GM12878 (cell line): ENCODE measurements at regions not wholly inside any gene's neighbourhood (a gene's known extent, or its start where the extent isn't known, plus 50 kb on each side); places are given as distances from the start of the nearest gene placed in this dataset.

ENCODE experiments used
- ATAC-seq: fragments of 200-7000 bp; cut with Tn5 transposase; 3 replicates; pipeline ENCODE4 v1.9.1; 2020; ENCODE audit warnings: mild to moderate bottlenecking, moderate library complexity
- BruUV-seq: library from RNA; stranded (reverse); fragments of 400-500 nt; replicated peaks from 2 replicates; lab custom pipeline; 2021; lab: Mats Ljungman, UMichigan
- CTCF ChIA-PET: fragments of 300-600 bp; sonication (Branson Sonifier 250); formaldehyde crosslinking; extraction: SDS; loops from one replicate; lab custom pipeline; 2021; ENCODE audit warnings: inconsistent platforms; lab: Yijun Ruan, JAX
- POLR2A ChIA-PET: fragments of 350-600 bp; formaldehyde crosslinking; extraction: SDS; loops from one replicate; lab custom pipeline; 2021; ENCODE audit warnings: inconsistent platforms; lab: Charles Lee
- RAD21 ChIA-PET: fragments of 300-600 bp; sonication (Branson Sonifier 250); formaldehyde crosslinking; loops from one replicate; lab custom pipeline; 2023; ENCODE audit warnings: antibody characterized with exemption; ENCODE audit not compliant: unreplicated experiment; lab: Charles Lee
- SMC1A ChIA-PET: fragments of 300-600 bp; sonication (Branson Sonifier 250); formaldehyde crosslinking; loops from one replicate; lab custom pipeline; 2023; ENCODE audit not compliant: unreplicated experiment, uncharacterized antibody; lab: Charles Lee
- DNase-seq: peaks from one replicate; pipeline ENCODE4 v3.0.0-alpha.2; 2011; ENCODE audit warnings: low read depth, low spot score
- FAIRE-seq: peaks from 3 replicates; lab custom pipeline; 2011; peaks lifted over from hg19 to GRCh38; lab: Jason Lieb, UNC
- H2AFZ ChIP-seq: 2 replicates; pipeline ENCODE4 v1.6.0; 2011; ENCODE audit warnings: low read depth, low read length, control low read depth; ENCODE audit not compliant: control insufficient read depth
- H3K27ac ChIP-seq: 2 replicates; pipeline ENCODE4 v1.5.1; 2011; ENCODE audit warnings: control low read depth; ENCODE audit not compliant: control insufficient read depth, insufficient read depth
- H3K27me3 ChIP-seq, 2 experiments: replicated peaks in 1 of 2; 2 replicates each; pipeline versions ENCODE4 v1.6.0 to v1.6.1; 2011; ENCODE audit warnings: low read length in 1 of 2; ENCODE audit not compliant: control insufficient read depth in 2 of 2, insufficient read depth in 2 of 2
- H3K36me3 ChIP-seq, 2 experiments: 2 replicates each; pipeline ENCODE4 v1.5.1; 2011; ENCODE audit warnings: low read length in 1 of 2; ENCODE audit not compliant: control insufficient read depth in 2 of 2, insufficient read depth in 2 of 2
- H3K4me1 ChIP-seq: 2 replicates; pipeline ENCODE4 v1.6.1; 2011; ENCODE audit warnings: mild to moderate bottlenecking, low read length, moderate library complexity, mixed read lengths; ENCODE audit not compliant: control insufficient read depth, insufficient read depth
- H3K4me2 ChIP-seq: 2 replicates; pipeline ENCODE4 v1.6.0; 2011; ENCODE audit warnings: control low read depth; ENCODE audit not compliant: control insufficient read depth, insufficient read depth
- H3K4me3 ChIP-seq: fragments of 200-600 bp; sonication (generic); 2 replicates; pipeline ENCODE4 v1.5.1; 2016
- H3K79me2 ChIP-seq: 2 replicates; pipeline ENCODE4 v1.6.0; 2011; ENCODE audit warnings: low read length; ENCODE audit not compliant: control insufficient read depth, insufficient read depth
- H3K9ac ChIP-seq: 2 replicates; pipeline ENCODE4 v1.8.0; 2011; ENCODE audit warnings: low read length, control low read depth, mixed read lengths; ENCODE audit not compliant: control insufficient read depth, insufficient read depth
- H3K9me3 ChIP-seq: replicated peaks from 3 replicates; pipeline ENCODE4 v1.5.1; 2011; ENCODE audit warnings: mild to moderate bottlenecking, low read length; ENCODE audit not compliant: control insufficient read depth, insufficient read depth
- H4K20me1 ChIP-seq: 2 replicates; pipeline ENCODE4 v1.6.0; 2011; ENCODE audit not compliant: control insufficient read depth, insufficient read depth
- BACH1 ChIP-seq: fragments of 450-650 bp; IDR thresholded peaks from 2 replicates; pipeline ENCODE4 v1.6.1; 2017; ENCODE audit warnings: mild to moderate bottlenecking, borderline replicate concordance
- CBX3 ChIP-seq: fragments of 200-600 bp; sonication (generic); IDR thresholded peaks from 2 replicates; pipeline ENCODE4 v1.6.1; 2016; ENCODE audit warnings: low read depth, borderline replicate concordance
- EGR1 ChIP-seq, 2 experiments: IDR thresholded peaks; 1 replicate in 1 of 2; 2 replicates in 1 of 2; pipeline ENCODE4 v1.6.1; 2011 to 2012; ENCODE audit warnings: low read depth in 2 of 2, low read length in 2 of 2, borderline replicate concordance in 1 of 2, mild to moderate bottlenecking in 1 of 2, moderate library complexity in 1 of 2
- EP300 ChIP-seq, 2 experiments: fragments of 150-350 bp in 1 of 2; IDR thresholded peaks; 2 replicates each; pipeline ENCODE4 v1.6.1; 2011 to 2012; ENCODE audit warnings: low read depth in 2 of 2, low read length in 2 of 2, borderline replicate concordance in 1 of 2, improper control_type of control experiment in 1 of 2, inconsistent platforms in 1 of 2; ENCODE audit not compliant: control insufficient read depth in 1 of 2
- IKZF1 ChIP-seq: fragments of 450-650 bp; conservative IDR thresholded peaks from 2 replicates; pipeline ENCODE4 v1.6.1; 2017; ENCODE audit warnings: antibody characterized with exemption, mild to moderate bottlenecking
- IKZF2 ChIP-seq, 2 experiments: fragments of 450-650 bp; IDR thresholded peaks; 2 replicates each; pipeline ENCODE4 v1.6.1; 2017; ENCODE audit warnings: mild to moderate bottlenecking in 2 of 2, moderate library complexity in 2 of 2
- POU2F2 ChIP-seq: IDR thresholded peaks from 3 replicates; pipeline ENCODE4 v1.6.1; 2011; ENCODE audit warnings: low read depth, mild to moderate bottlenecking, low read length, borderline replicate concordance
- STAT3 ChIP-seq: IDR thresholded peaks from 2 replicates; pipeline ENCODE4 v1.6.1; 2011; ENCODE audit warnings: low read depth, low read length, improper control_type of control experiment
- SUZ12 ChIP-seq: fragments of 200-600 bp; sonication (generic); IDR thresholded peaks from one replicate; pipeline ENCODE4 v1.6.1; 2018; ENCODE audit warnings: antibody characterized with exemption, mild to moderate bottlenecking; ENCODE audit not compliant: unreplicated experiment
- TAF1 ChIP-seq: IDR thresholded peaks from 2 replicates; pipeline ENCODE4 v1.6.1; 2011; ENCODE audit warnings: mild to moderate bottlenecking, low read depth, low read length, borderline replicate concordance
- YY1 ChIP-seq: IDR thresholded peaks from 2 replicates; pipeline ENCODE4 v1.6.1; 2011; ENCODE audit warnings: low read depth, mild to moderate bottlenecking, low read length
- WGBS: methylation state at CpG from one replicate; pipeline ENCODE4 v1.1.6; 2016; ENCODE audit warnings: low lambda C conversion rate; ENCODE audit not compliant: insufficient replicate concordance, insufficient coverage; ENCODE audit errors: missing lambda C conversion rate; 5-methylcytosine and 5-hydroxymethylcytosine counted together
- in situ Hi-C: fragments of 300-500 bp; cut with MboI; formaldehyde crosslinking; loops from 9 replicates; pipeline ENCODE4 v1.14.3; 2018; ENCODE audit warnings: mixed read lengths
- intact Hi-C: fragments of 100-400 bp; cut with micrococcal nuclease; formaldehyde crosslinking; loops from one replicate; pipeline ENCODE4 v1.14.2; 2022; ENCODE audit not compliant: unreplicated experiment
- TF ChIP-seq, protein P1 (sequence below): IDR thresholded peaks from 2 replicates; pipeline ENCODE4 v1.6.1; 2012; ENCODE audit warnings: improper control_type of control experiment, low read depth, low read length; ENCODE audit not compliant: insufficient replicate concordance
- TF ChIP-seq, protein P2 (sequence below): IDR thresholded peaks from 2 replicates; pipeline ENCODE4 v1.6.1; 2012; ENCODE audit warnings: low read length, inconsistent platforms
- TF ChIP-seq, protein P3 (sequence below): fragments of 450-650 bp; formaldehyde crosslinking; IDR thresholded peaks from 2 replicates; pipeline ENCODE4 v1.4.0; 2022; ENCODE audit warnings: mild to moderate bottlenecking, moderate library complexity

- TF ChIP-seq, protein P1, sequence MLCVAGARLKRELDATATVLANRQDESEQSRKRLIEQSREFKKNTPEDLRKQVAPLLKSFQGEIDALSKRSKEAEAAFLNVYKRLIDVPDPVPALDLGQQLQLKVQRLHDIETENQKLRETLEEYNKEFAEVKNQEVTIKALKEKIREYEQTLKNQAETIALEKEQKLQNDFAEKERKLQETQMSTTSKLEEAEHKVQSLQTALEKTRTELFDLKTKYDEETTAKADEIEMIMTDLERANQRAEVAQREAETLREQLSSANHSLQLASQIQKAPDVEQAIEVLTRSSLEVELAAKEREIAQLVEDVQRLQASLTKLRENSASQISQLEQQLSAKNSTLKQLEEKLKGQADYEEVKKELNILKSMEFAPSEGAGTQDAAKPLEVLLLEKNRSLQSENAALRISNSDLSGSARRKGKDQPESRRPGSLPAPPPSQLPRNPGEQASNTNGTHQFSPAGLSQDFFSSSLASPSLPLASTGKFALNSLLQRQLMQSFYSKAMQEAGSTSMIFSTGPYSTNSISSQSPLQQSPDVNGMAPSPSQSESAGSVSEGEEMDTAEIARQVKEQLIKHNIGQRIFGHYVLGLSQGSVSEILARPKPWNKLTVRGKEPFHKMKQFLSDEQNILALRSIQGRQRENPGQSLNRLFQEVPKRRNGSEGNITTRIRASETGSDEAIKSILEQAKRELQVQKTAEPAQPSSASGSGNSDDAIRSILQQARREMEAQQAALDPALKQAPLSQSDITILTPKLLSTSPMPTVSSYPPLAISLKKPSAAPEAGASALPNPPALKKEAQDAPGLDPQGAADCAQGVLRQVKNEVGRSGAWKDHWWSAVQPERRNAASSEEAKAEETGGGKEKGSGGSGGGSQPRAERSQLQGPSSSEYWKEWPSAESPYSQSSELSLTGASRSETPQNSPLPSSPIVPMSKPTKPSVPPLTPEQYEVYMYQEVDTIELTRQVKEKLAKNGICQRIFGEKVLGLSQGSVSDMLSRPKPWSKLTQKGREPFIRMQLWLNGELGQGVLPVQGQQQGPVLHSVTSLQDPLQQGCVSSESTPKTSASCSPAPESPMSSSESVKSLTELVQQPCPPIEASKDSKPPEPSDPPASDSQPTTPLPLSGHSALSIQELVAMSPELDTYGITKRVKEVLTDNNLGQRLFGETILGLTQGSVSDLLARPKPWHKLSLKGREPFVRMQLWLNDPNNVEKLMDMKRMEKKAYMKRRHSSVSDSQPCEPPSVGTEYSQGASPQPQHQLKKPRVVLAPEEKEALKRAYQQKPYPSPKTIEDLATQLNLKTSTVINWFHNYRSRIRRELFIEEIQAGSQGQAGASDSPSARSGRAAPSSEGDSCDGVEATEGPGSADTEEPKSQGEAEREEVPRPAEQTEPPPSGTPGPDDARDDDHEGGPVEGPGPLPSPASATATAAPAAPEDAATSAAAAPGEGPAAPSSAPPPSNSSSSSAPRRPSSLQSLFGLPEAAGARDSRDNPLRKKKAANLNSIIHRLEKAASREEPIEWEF, result no peak
- no peak for TF ChIP-seq SUZ12
- no peak for TF ChIP-seq CBX3
- no peak for TF ChIP-seq IKZF2 (IDR thresholded peaks at IDR 0.05)
These were observed 339.6 kb downstream of the PMP22 start (continued) for GRCh38 chr17:14925498-14925897.

DNA sequence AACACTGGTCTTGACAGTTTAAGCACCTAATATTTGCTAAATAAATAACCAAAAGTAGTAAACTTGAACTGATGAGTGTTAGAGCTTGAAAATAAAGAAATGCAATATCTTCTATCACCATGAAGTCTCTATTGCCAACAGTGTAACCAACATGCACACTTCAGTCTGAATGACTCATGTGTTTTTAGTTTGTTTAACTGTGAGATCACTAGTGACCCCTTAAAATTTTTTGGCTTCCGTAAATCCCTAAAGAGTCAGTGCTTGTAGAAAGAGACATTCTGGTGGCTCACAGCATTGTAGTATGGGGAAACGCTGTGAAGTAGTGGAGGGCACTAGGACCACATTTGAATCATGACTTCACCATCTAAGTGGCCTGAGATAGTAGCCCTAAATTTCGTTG lies 341.1 kb downstream of the PMP22 start:
- no peaks in the 10 kb centered on the region for H3K9me3 ChIP-seq
- intact Hi-C loops (loop anchor here (10.0 kb wide), 1 partner anchor 59 kb away; no protein-coding TSS in a partner anchor), in situ Hi-C loops (loop anchor here (10.0 kb wide), 1 partner anchor 1589 kb away; no protein-coding TSS in a partner anchor)
- ATAC-seq (no peak), FAIRE-seq (no peak), DNase-seq (no peak)
- TF ChIP-seq, protein P2, sequence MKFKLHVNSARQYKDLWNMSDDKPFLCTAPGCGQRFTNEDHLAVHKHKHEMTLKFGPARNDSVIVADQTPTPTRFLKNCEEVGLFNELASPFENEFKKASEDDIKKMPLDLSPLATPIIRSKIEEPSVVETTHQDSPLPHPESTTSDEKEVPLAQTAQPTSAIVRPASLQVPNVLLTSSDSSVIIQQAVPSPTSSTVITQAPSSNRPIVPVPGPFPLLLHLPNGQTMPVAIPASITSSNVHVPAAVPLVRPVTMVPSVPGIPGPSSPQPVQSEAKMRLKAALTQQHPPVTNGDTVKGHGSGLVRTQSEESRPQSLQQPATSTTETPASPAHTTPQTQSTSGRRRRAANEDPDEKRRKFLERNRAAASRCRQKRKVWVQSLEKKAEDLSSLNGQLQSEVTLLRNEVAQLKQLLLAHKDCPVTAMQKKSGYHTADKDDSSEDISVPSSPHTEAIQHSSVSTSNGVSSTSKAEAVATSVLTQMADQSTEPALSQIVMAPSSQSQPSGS, result no peak
- no peak for TF ChIP-seq EP300 (IDR thresholded peaks at IDR 0.05; ENCODE audit: borderline replicate concordance in 1 of 2, control insufficient read depth in 1 of 2, low read depth in 2 of 2, low read length in 2 of 2)
- no peak for TF ChIP-seq IKZF1
- TF ChIP-seq YY1, result no peak
- no peak for TF ChIP-seq POU2F2
- no peak for TF ChIP-seq TAF1
- TF ChIP-seq STAT3, result no peak
- TF ChIP-seq, protein P3, sequence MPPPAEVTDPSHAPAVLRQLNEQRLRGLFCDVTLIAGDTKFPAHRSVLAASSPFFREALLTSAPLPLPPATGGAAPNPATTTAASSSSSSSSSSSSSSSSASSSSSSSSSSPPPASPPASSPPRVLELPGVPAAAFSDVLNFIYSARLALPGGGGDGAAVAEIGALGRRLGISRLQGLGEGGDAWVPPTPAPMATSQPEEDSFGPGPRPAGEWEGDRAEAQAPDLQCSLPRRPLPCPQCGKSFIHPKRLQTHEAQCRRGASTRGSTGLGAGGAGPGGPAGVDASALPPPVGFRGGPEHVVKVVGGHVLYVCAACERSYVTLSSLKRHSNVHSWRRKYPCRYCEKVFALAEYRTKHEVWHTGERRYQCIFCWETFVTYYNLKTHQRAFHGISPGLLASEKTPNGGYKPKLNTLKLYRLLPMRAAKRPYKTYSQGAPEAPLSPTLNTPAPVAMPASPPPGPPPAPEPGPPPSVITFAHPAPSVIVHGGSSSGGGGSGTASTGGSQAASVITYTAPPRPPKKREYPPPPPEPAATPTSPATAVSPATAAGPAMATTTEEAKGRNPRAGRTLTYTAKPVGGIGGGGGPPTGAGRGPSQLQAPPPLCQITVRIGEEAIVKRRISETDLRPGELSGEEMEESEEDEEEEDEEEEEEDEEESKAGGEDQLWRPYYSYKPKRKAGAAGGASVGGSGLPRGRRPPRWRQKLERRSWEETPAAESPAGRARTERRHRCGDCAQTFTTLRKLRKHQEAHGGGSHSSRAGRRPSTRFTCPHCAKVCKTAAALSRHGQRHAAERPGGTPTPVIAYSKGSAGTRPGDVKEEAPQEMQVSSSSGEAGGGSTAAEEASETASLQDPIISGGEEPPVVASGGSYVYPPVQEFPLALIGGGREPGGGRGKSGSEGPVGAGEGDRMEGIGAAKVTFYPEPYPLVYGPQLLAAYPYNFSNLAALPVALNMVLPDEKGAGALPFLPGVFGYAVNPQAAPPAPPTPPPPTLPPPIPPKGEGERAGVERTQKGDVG, result no peak
- no peak for TF ChIP-seq BACH1
- TF ChIP-seq EGR1 (IDR thresholded peaks at IDR 0.05; ENCODE audit: borderline replicate concordance in 1 of 2, low read depth in 2 of 2, low read length in 2 of 2), result no peak
- H3K4me1 ChIP-seq, result no peaks in the 10 kb centered on the region
- no peak overlapping the region for H3K4me2 ChIP-seq
- H3K27ac ChIP-seq, result no peak overlapping the region
- no TSS peak for BruUV-seq
- H4K20me1 ChIP-seq, result no peaks in the 10 kb centered on the region
- no peak overlapping the region for H2AFZ ChIP-seq
- H3K36me3 ChIP-seq, result no peaks in the 10 kb centered on the region
- 8% methylated on average over 3 of the region's 3 CpGs for WGBS
- SMC1A ChIA-PET, result no interaction called here
- H3K79me2 ChIP-seq, result no peaks in the 10 kb centered on the region
- RAD21 ChIA-PET, result no interaction called here
- H3K27me3 ChIP-seq, result no peaks in the 10 kb centered on the region
- POLR2A ChIA-PET, result no interaction called here
- H3K9ac ChIP-seq, result no peak overlapping the region
- CTCF ChIA-PET, result no interaction called here
- no peak overlapping the region for H3K4me3 ChIP-seq
